ENCODE measurements at regions not wholly inside any gene's neighbourhood (a gene's known extent, or its start where the extent isn't known, plus 50 kb on each side); places are given as distances from the start of the nearest gene placed in this dataset.

DNA sequence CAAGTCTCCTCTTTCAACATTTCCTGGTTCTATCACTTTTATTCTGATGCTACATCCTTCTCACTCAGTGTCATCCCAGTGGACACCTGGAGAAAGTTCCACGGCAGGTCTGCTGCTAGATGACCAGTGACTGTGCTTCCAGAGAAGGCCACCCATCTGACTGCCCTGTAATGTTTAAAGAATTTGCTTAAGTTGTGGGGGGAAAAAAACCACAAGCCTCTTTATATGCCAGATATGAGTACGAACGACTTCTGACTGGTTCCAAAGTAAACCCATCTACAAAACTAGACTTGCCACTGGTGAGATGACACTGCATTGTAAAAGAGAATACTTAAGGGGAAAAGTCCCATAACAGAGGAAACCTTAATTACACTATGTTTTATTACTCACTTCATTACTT lies 69.6 kb upstream of the VWC2 start (continued):
- TF ChIP-seq PRDM15 (CRISPR knock-in tag; IDR thresholded peaks at IDR 0.05) (no peak), RELA (CRISPR knock-in tag; IDR thresholded peaks at IDR 0.05; ENCODE audit: borderline replicate concordance) (no peak)
- TF ChIP-seq, protein P1, sequence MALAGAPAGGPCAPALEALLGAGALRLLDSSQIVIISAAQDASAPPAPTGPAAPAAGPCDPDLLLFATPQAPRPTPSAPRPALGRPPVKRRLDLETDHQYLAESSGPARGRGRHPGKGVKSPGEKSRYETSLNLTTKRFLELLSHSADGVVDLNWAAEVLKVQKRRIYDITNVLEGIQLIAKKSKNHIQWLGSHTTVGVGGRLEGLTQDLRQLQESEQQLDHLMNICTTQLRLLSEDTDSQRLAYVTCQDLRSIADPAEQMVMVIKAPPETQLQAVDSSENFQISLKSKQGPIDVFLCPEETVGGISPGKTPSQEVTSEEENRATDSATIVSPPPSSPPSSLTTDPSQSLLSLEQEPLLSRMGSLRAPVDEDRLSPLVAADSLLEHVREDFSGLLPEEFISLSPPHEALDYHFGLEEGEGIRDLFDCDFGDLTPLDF (CRISPR knock-in tag; IDR thresholded peaks at IDR 0.05): no peak
- TF ChIP-seq, protein P2, sequence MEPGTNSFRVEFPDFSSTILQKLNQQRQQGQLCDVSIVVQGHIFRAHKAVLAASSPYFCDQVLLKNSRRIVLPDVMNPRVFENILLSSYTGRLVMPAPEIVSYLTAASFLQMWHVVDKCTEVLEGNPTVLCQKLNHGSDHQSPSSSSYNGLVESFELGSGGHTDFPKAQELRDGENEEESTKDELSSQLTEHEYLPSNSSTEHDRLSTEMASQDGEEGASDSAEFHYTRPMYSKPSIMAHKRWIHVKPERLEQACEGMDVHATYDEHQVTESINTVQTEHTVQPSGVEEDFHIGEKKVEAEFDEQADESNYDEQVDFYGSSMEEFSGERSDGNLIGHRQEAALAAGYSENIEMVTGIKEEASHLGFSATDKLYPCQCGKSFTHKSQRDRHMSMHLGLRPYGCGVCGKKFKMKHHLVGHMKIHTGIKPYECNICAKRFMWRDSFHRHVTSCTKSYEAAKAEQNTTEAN (CRISPR knock-in tag; IDR thresholded peaks at IDR 0.05): no peak
- TF ChIP-seq, protein P3, sequence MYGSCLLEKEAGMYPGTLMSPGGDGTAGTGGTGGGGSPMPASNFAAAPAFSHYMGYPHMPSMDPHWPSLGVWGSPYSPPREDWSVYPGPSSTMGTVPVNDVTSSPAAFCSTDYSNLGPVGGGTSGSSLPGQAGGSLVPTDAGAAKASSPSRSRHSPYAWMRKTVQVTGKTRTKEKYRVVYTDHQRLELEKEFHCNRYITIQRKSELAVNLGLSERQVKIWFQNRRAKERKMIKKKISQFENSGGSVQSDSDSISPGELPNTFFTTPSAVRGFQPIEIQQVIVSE (CRISPR knock-in tag; IDR thresholded peaks at IDR 0.05; ENCODE audit: borderline replicate concordance): no peak

DNA sequence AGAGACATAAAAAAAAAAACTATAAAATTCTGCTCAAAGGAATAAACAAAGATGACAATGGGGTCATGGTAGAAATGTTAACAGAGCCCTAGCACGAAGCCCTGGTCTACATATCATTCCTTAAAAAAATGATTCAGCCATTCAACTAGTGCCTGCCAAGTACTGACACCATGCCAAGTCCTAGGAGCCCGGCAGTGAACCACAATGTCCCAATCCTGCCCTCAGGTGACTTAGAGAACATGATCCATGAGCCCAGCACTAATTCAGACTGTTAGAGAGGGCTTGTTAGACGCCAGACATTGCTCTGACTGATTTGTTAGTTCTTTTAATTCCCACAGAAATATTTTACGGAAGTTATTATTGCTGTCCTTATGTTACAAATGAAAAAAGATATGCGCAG lies 67.3 kb upstream of the VWC2 start:
- no peak for TF ChIP-seq ZSCAN18 (CRISPR knock-in tag; IDR thresholded peaks at IDR 0.05)
- TF ChIP-seq, protein P4, sequence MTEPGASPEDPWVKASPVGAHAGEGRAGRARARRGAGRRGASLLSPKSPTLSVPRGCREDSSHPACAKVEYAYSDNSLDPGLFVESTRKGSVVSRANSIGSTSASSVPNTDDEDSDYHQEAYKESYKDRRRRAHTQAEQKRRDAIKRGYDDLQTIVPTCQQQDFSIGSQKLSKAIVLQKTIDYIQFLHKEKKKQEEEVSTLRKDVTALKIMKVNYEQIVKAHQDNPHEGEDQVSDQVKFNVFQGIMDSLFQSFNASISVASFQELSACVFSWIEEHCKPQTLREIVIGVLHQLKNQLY (CRISPR knock-in tag; IDR thresholded peaks at IDR 0.05): no peak
- no peak for TF ChIP-seq FOXP4 (CRISPR knock-in tag; IDR thresholded peaks at IDR 0.05)
- TF ChIP-seq ZNF138 (CRISPR knock-in tag; conservative IDR thresholded peaks at IDR 0.05): no peak
- TF ChIP-seq GABPB1 (CRISPR knock-in tag; IDR thresholded peaks at IDR 0.05): no peak
- no peak for TF ChIP-seq RORB (CRISPR knock-in tag; IDR thresholded peaks at IDR 0.05)
- TF ChIP-seq, protein P5, sequence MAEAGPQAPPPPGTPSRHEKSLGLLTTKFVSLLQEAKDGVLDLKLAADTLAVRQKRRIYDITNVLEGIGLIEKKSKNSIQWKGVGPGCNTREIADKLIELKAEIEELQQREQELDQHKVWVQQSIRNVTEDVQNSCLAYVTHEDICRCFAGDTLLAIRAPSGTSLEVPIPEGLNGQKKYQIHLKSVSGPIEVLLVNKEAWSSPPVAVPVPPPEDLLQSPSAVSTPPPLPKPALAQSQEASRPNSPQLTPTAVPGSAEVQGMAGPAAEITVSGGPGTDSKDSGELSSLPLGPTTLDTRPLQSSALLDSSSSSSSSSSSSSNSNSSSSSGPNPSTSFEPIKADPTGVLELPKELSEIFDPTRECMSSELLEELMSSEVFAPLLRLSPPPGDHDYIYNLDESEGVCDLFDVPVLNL (CRISPR knock-in tag; IDR thresholded peaks at IDR 0.05; ENCODE audit: borderline replicate concordance, low read depth): no peak
- TF ChIP-seq, protein P6, sequence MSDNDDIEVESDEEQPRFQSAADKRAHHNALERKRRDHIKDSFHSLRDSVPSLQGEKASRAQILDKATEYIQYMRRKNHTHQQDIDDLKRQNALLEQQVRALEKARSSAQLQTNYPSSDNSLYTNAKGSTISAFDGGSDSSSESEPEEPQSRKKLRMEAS (CRISPR knock-in tag; IDR thresholded peaks at IDR 0.05): no peak
- no peak for TF ChIP-seq MYBL2 (CRISPR knock-in tag; IDR thresholded peaks at IDR 0.05)
- TF ChIP-seq FOXJ3 (CRISPR knock-in tag; IDR thresholded peaks at IDR 0.05; ENCODE audit: borderline replicate concordance): no peak
- no peak for TF ChIP-seq ATF3 (CRISPR knock-in tag; conservative IDR thresholded peaks at IDR 0.05)
- no peak for TF ChIP-seq NFYB (CRISPR knock-in tag; conservative IDR thresholded peaks at IDR 0.05; ENCODE audit: low read depth)
- TF ChIP-seq TP53 (CRISPR knock-in tag; IDR thresholded peaks at IDR 0.05): no peak
- ChIA-PET CTCF (no interaction called here), POLR2A (no interaction called here)
- Mint-ChIP-seq H3K9me3 (peaks cover 4% of the 10 kb centered on the region), H3K4me3 (no peak overlapping the region), H3K27ac (no peak overlapping the region), H3K27me3 (ENCODE audit: low read depth) (peaks cover 35% of the 10 kb centered on the region), H3K4me1 (peaks cover 13% of the 10 kb centered on the region), H3K36me3 (peaks cover 4% of the 10 kb centered on the region; the same call in 1 of the 2 replicates)
- ATAC-seq (no peak), DNase-seq (ENCODE audit: low spot score) (no peak)
